ENCODE measurements at regions not wholly inside any gene's neighbourhood (a gene's known extent, or its start where the extent isn't known, plus 50 kb on each side); places are given as distances from the start of the nearest gene placed in this dataset.
"Not testable (repeated sequence)": the region's sequence is repeated elsewhere in the genome, so short reads cannot be mapped to it uniquely, and the experiment has no call there.

DNA sequence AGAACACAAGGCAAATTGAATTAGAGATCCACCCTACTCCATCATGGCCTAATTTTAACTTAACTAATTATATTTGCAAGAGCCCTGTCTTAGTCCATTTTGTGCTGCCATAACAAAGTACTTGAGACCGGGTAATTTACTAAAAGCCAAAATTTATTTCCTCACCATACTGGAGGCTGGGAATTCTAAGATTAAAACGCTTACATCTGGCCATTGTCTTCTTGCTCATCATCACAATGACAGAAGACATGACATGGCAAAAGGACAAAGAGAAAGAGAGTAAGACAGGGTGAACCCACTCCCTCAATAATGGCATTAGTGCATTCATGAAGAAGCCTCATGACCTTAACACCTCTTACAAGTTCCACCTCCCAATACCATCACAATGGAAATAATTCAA, 1068.6 kb downstream of the DNAJB9 start:
- WGBS, 2 donors, result 65 to 81% methylated on average over 2 of the region's 2 CpGs

GRCh38 chr7:109639561-109639960, 1069.9 kb downstream of the DNAJB9 start:
- no peak for TF ChIP-seq CTCF (IDR thresholded peaks at IDR 0.05)
- TF ChIP-seq POLR2A (IDR thresholded peaks at IDR 0.05), result no peak
- no peaks in the 10 kb centered on the region for H3K9me3 ChIP-seq
- DNase-seq, result no peak
- H3K4me1 ChIP-seq, result no peaks in the 10 kb centered on the region
- no peak for ATAC-seq
- intact Hi-C loops (cut with DNase I), result no loop called here
- no peak overlapping the region for H3K4me3 ChIP-seq
- no peaks in the 10 kb centered on the region for H3K27me3 ChIP-seq
- no peaks in the 10 kb centered on the region for H3K36me3 ChIP-seq (replicated peaks in 1 of 2; ENCODE audit: insufficient read depth in 1 of 2, low read depth in 2 of 2)
- no peak overlapping the region for H3K27ac ChIP-seq

More for the DNA sequence above, 1068.6 kb downstream of the DNAJB9 start:
- intact Hi-C loops (cut with DNase I), result no loop called here
- Histone ChIP-seq H3K36me3 (replicated peaks in 1 of 2; ENCODE audit: insufficient read depth in 1 of 2, low read depth in 2 of 2) (no peaks in the 10 kb centered on the region), H3K4me1 (no peaks in the 10 kb centered on the region), H3K27ac (no peak overlapping the region), H3K9me3 (no peaks in the 10 kb centered on the region), H3K4me3 (no peak overlapping the region), H3K27me3 (no peaks in the 10 kb centered on the region)
- ATAC-seq, result no peak
- DNase-seq, result no peak
- no peak for TF ChIP-seq CTCF (IDR thresholded peaks at IDR 0.05)
- no peak for TF ChIP-seq POLR2A (IDR thresholded peaks at IDR 0.05)

DNA sequence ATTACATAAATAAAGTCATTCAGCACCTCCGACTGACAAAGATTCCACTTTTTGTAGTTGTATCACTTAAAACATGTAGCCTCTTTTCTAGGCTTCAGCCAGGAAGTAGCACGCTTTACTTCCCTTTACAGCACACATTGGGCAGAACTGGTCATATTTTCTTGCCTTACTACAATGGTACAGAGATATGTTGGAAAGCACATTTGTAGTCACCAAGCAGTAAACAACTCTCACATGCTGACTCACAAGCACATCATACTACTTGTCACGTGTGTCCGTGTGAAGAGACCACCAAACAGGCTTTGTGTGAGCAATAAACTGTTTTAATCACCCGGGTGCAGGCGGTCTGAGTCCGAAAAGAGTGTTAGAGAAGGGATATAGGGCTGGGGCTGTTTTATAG, 1071.8 kb downstream of the DNAJB9 start:
- TF ChIP-seq POLR2A (IDR thresholded peaks at IDR 0.05) (no peak), CTCF (IDR thresholded peaks at IDR 0.05) (no peak)
- no peak overlapping the region for H3K27ac ChIP-seq
- intact Hi-C loops (cut with DNase I), result no loop called here
- ATAC-seq, result no peak
- H3K9me3 ChIP-seq, result no peaks in the 10 kb centered on the region
- H3K27me3 ChIP-seq, result no peaks in the 10 kb centered on the region
- no peak for DNase-seq
- no peaks in the 10 kb centered on the region for H3K4me1 ChIP-seq
- H3K4me3 ChIP-seq, result no peak overlapping the region
- no peaks in the 10 kb centered on the region for H3K36me3 ChIP-seq (replicated peaks in 1 of 2; ENCODE audit: insufficient read depth in 1 of 2, low read depth in 2 of 2)
- WGBS, 2 donors, result 85 to 88% methylated on average over 7 of the region's 7 CpGs

- no peaks in the 10 kb centered on the region for H3K36me3 ChIP-seq (replicated peaks in 1 of 2; ENCODE audit: insufficient read depth in 1 of 2, low read depth in 2 of 2)
- intact Hi-C loops (cut with DNase I), result no loop called here
- no peak for ATAC-seq
- no peaks in the 10 kb centered on the region for H3K9me3 ChIP-seq
- no peak overlapping the region for H3K27ac ChIP-seq
- WGBS, 2 donors, result 73 to 79% methylated on average over 7 of the region's 7 CpGs
- no peak for TF ChIP-seq POLR2A (IDR thresholded peaks at IDR 0.05)
- TF ChIP-seq CTCF (IDR thresholded peaks at IDR 0.05), result no peak
- H3K27me3 ChIP-seq, result no peaks in the 10 kb centered on the region
- no peak for DNase-seq
- no peaks in the 10 kb centered on the region for H3K4me1 ChIP-seq
- no peak overlapping the region for H3K4me3 ChIP-seq
Observed at GRCh38 chr7:109646124-109646523, 1076.5 kb downstream of the DNAJB9 start.

DNA sequence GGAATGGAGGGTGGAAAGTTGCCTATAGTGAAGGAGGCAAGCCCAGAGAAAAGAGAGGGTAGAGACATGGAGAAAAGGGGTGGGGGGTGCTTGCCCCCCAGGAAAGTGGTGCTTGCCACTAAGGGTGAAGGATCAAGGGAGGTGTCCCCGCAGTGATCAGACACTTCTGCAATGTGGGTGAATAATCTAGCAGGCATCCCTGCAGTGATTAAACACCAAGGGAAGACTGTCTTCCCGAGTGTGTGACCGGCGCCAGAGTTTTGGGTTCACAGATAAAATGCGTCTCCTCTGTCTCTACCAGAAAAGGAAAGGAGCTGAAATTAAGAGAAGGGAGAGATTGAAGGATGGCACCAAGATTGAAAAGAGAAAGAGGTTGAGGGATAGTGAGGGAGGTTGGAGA, 1076.9 kb downstream of the DNAJB9 start:
- DNase-seq; H3K36me3 ChIP-seq (replicated peaks in 1 of 2; ENCODE audit: insufficient read depth in 1 of 2, low read depth in 2 of 2); H3K27me3 ChIP-seq; H3K4me3 ChIP-seq; H3K4me1 ChIP-seq; H3K27ac ChIP-seq; ATAC-seq; intact Hi-C loops (cut with DNase I); H3K9me3 ChIP-seq: not testable (repeated sequence)
- WGBS, 2 donors, result 57 to 78% methylated on average over 4 to 5 of the region's 5 CpGs

DNA sequence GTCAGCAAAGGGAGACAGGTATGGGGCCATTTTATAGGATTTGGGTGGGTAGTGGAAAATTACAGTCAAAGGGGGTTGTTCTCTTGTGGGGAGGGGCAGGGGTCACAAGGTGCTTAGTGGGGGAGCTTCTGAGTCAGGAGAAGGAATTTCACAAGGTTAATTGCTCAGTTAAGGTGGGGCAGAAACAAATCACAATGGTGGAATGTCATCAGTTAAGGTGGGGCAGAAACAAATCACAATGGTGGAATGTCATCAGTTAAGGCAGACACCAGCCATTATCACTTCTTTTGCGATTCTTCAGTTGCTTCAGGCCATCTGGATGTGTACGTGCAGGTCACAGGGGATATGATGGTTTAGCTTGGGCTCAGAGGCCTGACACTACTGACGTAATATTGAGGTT, 1077.6 kb downstream of the DNAJB9 start:
- DNase-seq; H3K4me1 ChIP-seq; H3K36me3 ChIP-seq (replicated peaks in 1 of 2; ENCODE audit: insufficient read depth in 1 of 2, low read depth in 2 of 2); H3K27me3 ChIP-seq; H3K4me3 ChIP-seq; H3K9me3 ChIP-seq; H3K27ac ChIP-seq; intact Hi-C loops (cut with DNase I); ATAC-seq: not testable (repeated sequence)
- 67 to 75% methylated on average over 3 of the region's 3 CpGs for WGBS, 2 donors

All from body of pancreas (tissue), 4 donors.